ENCODE measurements at regions not wholly inside any gene's neighbourhood (a gene's known extent, or its start where the extent isn't known, plus 50 kb on each side); places are given as distances from the start of the nearest gene placed in this dataset.
A peak's percentile ranks its signal among the peaks of the same experiment; 100 is the strongest.

DNA sequence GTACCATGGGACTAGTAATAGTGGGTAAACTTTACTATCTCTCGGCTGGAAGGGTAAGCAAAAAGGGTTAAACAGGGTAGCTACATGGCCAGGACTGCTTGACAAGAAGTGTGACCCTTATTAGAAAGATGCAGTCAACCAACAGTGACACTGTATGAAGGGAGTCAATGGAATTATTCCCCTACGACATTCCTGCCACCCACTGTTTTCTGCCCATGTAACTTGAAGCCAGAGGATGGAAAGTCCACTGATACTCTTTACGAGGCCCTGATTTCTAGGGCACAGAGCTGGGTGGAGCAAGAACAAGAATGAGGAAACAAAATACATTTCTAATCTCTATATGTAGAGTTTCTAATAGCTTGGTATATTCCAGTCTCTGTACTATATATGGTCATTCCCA lies 1102.5 kb downstream of the CDH11 start:
- Mint-ChIP-seq H3K27me3 (ENCODE audit: insufficient read depth) (peaks cover 3% of the 10 kb centered on the region; the same call in 1 of the 2 replicates), H3K9me3 (no peaks in the 10 kb centered on the region), H3K36me3 (ENCODE audit: low read depth) (no peaks in the 10 kb centered on the region), H3K4me3 (no peak overlapping the region), H3K27ac (no peak overlapping the region), H3K4me1 (ENCODE audit: low read depth) (peaks cover 12% of the 10 kb centered on the region; the same call in 1 of the 2 replicates)
- TF ChIP-seq, protein P1, sequence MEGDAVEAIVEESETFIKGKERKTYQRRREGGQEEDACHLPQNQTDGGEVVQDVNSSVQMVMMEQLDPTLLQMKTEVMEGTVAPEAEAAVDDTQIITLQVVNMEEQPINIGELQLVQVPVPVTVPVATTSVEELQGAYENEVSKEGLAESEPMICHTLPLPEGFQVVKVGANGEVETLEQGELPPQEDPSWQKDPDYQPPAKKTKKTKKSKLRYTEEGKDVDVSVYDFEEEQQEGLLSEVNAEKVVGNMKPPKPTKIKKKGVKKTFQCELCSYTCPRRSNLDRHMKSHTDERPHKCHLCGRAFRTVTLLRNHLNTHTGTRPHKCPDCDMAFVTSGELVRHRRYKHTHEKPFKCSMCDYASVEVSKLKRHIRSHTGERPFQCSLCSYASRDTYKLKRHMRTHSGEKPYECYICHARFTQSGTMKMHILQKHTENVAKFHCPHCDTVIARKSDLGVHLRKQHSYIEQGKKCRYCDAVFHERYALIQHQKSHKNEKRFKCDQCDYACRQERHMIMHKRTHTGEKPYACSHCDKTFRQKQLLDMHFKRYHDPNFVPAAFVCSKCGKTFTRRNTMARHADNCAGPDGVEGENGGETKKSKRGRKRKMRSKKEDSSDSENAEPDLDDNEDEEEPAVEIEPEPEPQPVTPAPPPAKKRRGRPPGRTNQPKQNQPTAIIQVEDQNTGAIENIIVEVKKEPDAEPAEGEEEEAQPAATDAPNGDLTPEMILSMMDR (IDR thresholded peaks at IDR 0.05), result no peak
- no peak for DNase-seq

DNA sequence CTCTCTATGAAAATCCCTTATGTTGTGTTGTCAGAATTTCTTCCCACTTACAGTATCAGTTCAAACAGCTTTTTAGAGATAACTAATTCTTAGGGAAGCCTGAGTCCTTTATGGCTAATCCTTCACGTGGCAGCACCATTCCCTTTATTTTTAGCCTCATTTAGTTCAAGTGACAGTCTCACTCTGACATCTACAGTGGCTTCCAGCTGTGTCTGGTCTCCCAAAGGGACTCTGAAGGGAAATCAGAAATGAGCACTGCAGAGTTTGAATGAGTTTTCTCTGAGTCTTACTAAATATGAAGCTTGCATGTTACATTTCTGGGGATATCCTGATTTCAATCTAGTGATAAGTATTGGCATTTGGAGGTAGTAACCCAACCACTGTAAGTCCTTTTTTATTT lies 1104.1 kb downstream of the CDH11 start:
- Mint-ChIP-seq H3K36me3 (ENCODE audit: low read depth) (no peaks in the 10 kb centered on the region), H3K4me1 (ENCODE audit: low read depth) (peaks cover 24% of the 10 kb centered on the region), H3K27ac (no peak overlapping the region), H3K9me3 (no peaks in the 10 kb centered on the region), H3K4me3 (no peak overlapping the region), H3K27me3 (ENCODE audit: insufficient read depth) (peaks cover 3% of the 10 kb centered on the region; the same call in 1 of the 2 replicates)
- DNase-seq, result no peak
- TF ChIP-seq, protein P1 (IDR thresholded peaks at IDR 0.05), result no peak

DNA sequence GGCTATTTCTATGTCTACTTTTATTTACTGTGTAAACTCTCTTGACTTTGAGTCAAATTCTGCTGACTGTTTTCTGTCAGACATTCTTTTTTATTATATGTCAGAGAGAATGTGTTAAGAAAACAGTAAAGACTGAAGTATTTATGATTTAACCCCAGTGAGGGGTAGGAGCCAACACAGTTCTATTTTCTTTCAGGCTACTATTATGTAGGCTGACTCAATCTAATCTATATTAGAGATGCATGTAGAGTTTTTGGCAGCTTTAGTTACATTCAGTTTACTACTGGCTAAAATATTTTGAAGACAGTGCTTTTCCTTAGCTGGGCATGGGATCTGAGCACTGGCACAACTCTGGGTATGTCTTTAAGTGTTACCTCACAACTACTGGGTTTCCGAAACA lies 1108.0 kb downstream of the CDH11 start:
- Mint-ChIP-seq H3K4me3 (peak overlapping the region; percentile 28; the same call in 1 of the 2 replicates), H3K27ac (no peak overlapping the region), H3K4me1 (ENCODE audit: low read depth) (peaks cover 37% of the 10 kb centered on the region), H3K9me3 (no peaks in the 10 kb centered on the region), H3K27me3 (ENCODE audit: insufficient read depth) (peaks cover 3% of the 10 kb centered on the region), H3K36me3 (ENCODE audit: low read depth) (no peaks in the 10 kb centered on the region)
- TF ChIP-seq, protein P1 (IDR thresholded peaks at IDR 0.05), result no peak
- no peak for DNase-seq

DNA sequence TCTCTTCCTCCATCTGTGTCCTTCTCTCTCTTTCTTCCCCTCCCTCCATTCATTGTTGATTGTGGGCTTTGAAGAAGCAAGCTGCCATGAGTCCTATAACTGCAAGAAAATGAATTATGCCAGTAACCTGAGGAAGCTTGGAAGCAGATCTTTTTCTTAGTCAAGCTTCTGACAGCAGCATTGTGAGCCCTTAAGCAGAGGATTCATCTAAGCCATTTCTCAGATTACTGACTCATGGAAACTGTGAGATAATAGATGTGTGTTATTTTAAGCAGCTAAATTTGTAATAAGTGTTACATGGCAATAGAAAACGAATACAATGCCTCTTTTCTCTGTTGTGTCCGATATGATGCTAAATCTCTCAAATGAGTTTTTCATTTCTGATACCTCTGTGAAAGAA lies 1109.7 kb downstream of the CDH11 start:
- H3K4me1 Mint-ChIP-seq (ENCODE audit: low read depth), result peaks cover 37% of the 10 kb centered on the region
- no peaks in the 10 kb centered on the region for H3K36me3 Mint-ChIP-seq (ENCODE audit: low read depth)
- TF ChIP-seq, protein P1 (IDR thresholded peaks at IDR 0.05), result no peak
- peaks cover 3% of the 10 kb centered on the region for H3K27me3 Mint-ChIP-seq (ENCODE audit: insufficient read depth)
- no peaks in the 10 kb centered on the region for H3K9me3 Mint-ChIP-seq
- no peak for DNase-seq
- H3K27ac Mint-ChIP-seq, result peak overlapping the region; percentile 50; the same call in 1 of the 2 replicates
- H3K4me3 Mint-ChIP-seq, result peak overlapping the region; percentile 56; the same call in 1 of the 2 replicates

DNA sequence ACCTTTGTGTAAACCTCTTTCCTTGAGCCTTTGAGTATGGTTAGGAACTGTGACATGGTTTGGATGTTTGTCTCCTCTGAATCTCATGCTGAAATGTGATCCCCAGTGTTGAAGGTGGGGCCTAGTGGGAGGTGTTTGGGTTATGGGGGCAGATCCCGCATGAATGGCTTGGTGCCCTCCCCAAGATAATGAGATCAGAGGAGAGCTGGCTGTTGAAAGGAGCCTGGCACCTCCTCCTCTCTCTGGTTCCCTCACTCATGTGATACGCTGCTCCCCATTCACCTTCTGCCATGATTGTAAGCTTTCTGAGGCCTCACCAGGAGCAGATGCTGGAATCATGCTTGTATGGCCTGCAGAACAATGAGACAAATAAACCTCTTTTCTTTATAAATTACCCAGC lies 1110.2 kb downstream of the CDH11 start:
- no peak for DNase-seq
- TF ChIP-seq, protein P1 (IDR thresholded peaks at IDR 0.05), result no peak
- Mint-ChIP-seq H3K9me3 (no peaks in the 10 kb centered on the region), H3K27me3 (ENCODE audit: insufficient read depth) (peaks cover 3% of the 10 kb centered on the region), H3K4me3 (no peak overlapping the region; the same call in 1 of the 2 replicates), H3K27ac (no peak overlapping the region), H3K4me1 (ENCODE audit: low read depth) (peaks cover 37% of the 10 kb centered on the region), H3K36me3 (ENCODE audit: low read depth) (no peaks in the 10 kb centered on the region)

DNA sequence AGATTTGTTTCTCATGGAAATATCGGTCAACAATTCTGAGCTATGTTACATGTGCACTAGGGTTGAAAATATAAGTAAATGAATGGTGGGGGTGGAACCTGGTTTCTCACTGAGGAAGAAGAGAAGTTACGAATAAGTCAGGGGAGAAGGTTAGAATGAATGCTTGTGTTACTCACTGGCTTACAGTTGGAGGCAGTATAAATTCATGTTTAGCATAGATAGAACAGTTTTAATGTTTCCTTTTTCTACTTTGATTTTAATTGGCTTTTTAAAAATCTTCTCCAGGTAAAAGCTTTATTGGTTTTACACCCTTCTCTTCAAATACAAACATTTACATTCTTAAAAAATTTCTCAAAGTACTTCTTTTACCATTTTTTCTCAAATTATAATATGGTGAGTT lies 1113.7 kb downstream of the CDH11 start:
- TF ChIP-seq, protein P1 (IDR thresholded peaks at IDR 0.05), result no peak
- DNase-seq, result no peak
- Mint-ChIP-seq H3K4me3 (no peak overlapping the region), H3K27ac (no peak overlapping the region), H3K9me3 (no peaks in the 10 kb centered on the region), H3K36me3 (ENCODE audit: low read depth) (no peaks in the 10 kb centered on the region), H3K27me3 (ENCODE audit: insufficient read depth) (no peaks in the 10 kb centered on the region; the same call in 1 of the 2 replicates), H3K4me1 (ENCODE audit: low read depth) (peaks cover 22% of the 10 kb centered on the region)

All from HFFc6 (cell line).